DND-41 (cell line): ENCODE measurements at regions not wholly inside any gene's neighbourhood (a gene's known extent, or its start where the extent isn't known, plus 50 kb on each side); places are given as distances from the start of the nearest gene placed in this dataset.

Experiments used
- ATAC-seq: fragments of 200-7000 bp; cut with Tn5 transposase; 3 replicates; pipeline ENCODE4 v1.9.1; 2021; ENCODE audit warnings: low read depth; ENCODE audit not compliant: insufficient read depth
- DNase-seq: peaks from one replicate; pipeline ENCODE4 v3.0.0-alpha.2; 2020
- H2AFZ ChIP-seq: 2 replicates; pipeline ENCODE4 v1.6.0; 2012; ENCODE audit warnings: low read depth, low read length
- H3K27ac ChIP-seq: 2 replicates; pipeline ENCODE4 v1.5.1; 2012; ENCODE audit warnings: low read length, inconsistent platforms
- H3K27me3 ChIP-seq: fragments of 200-600 bp; sonication (generic); 2 replicates; pipeline ENCODE4 v1.6.0; 2012; ENCODE audit warnings: low read length, mild to moderate bottlenecking, inconsistent platforms; ENCODE audit not compliant: insufficient read depth, poor library complexity
- H3K36me3 ChIP-seq: 2 replicates; pipeline ENCODE4 v1.5.1; 2012; ENCODE audit warnings: low read length, inconsistent platforms; ENCODE audit not compliant: insufficient read depth
- H3K4me1 ChIP-seq: 2 replicates; pipeline ENCODE4 v1.5.1; 2012; ENCODE audit warnings: mild to moderate bottlenecking, low read length; ENCODE audit not compliant: insufficient read depth
- H3K4me2 ChIP-seq: 2 replicates; pipeline ENCODE4 v1.6.0; 2012; ENCODE audit warnings: mild to moderate bottlenecking, moderate library complexity, low read length, inconsistent platforms; ENCODE audit not compliant: insufficient read depth
- H3K4me3 ChIP-seq, 2 experiments: fragments of 200-600 bp in 1 of 2; shearing (Covaris generic) in 1 of 2; 2 replicates each; pipeline ENCODE4 v1.5.1; 2012 to 2016; ENCODE audit warnings: inconsistent platforms in 2 of 2, low read length in 2 of 2, mild to moderate bottlenecking in 2 of 2, low read depth in 1 of 2, moderate library complexity in 1 of 2
- H3K79me2 ChIP-seq: 2 replicates; pipeline ENCODE4 v1.6.0; 2012; ENCODE audit warnings: low read length, inconsistent platforms; ENCODE audit not compliant: insufficient read depth
- H3K9ac ChIP-seq: 2 replicates; pipeline ENCODE4 v1.6.0; 2012; ENCODE audit warnings: low read depth, mild to moderate bottlenecking, inconsistent platforms, low read length, moderate library complexity
- H3K9me3 ChIP-seq: 2 replicates; pipeline ENCODE4 v1.5.1; 2012; ENCODE audit warnings: low read length, moderate library complexity, mild to moderate bottlenecking, inconsistent platforms; ENCODE audit not compliant: insufficient read depth, severe bottlenecking
- H4K20me1 ChIP-seq: 2 replicates; pipeline ENCODE4 v1.6.0; 2012; ENCODE audit warnings: low read length; ENCODE audit not compliant: insufficient read depth
- EZH2 ChIP-seq: IDR thresholded peaks from 3 replicates; pipeline ENCODE4 v1.6.1; 2012; ENCODE audit warnings: borderline replicate concordance, low read depth, mild to moderate bottlenecking, moderate library complexity, low read length, inconsistent platforms; ENCODE audit not compliant: severe bottlenecking
- TF ChIP-seq, protein P1 (sequence below): IDR thresholded peaks from 2 replicates; pipeline ENCODE4 v1.5.1; 2012; ENCODE audit warnings: borderline replicate concordance, low read length, moderate library complexity, mild to moderate bottlenecking; ENCODE audit not compliant: poor library complexity, severe bottlenecking; ENCODE audit errors: extremely low read depth

- no peak overlapping the region for H3K27ac ChIP-seq
- H3K4me3 ChIP-seq = no peak overlapping the region
- H3K27me3 ChIP-seq = no peaks in the 10 kb centered on the region
- DNase-seq (no peak), ATAC-seq (no peak)
- H3K9me3 ChIP-seq = no peaks in the 10 kb centered on the region
- no peak overlapping the region for H2AFZ ChIP-seq
- no peak overlapping the region for H3K9ac ChIP-seq
- TF ChIP-seq, protein P1, sequence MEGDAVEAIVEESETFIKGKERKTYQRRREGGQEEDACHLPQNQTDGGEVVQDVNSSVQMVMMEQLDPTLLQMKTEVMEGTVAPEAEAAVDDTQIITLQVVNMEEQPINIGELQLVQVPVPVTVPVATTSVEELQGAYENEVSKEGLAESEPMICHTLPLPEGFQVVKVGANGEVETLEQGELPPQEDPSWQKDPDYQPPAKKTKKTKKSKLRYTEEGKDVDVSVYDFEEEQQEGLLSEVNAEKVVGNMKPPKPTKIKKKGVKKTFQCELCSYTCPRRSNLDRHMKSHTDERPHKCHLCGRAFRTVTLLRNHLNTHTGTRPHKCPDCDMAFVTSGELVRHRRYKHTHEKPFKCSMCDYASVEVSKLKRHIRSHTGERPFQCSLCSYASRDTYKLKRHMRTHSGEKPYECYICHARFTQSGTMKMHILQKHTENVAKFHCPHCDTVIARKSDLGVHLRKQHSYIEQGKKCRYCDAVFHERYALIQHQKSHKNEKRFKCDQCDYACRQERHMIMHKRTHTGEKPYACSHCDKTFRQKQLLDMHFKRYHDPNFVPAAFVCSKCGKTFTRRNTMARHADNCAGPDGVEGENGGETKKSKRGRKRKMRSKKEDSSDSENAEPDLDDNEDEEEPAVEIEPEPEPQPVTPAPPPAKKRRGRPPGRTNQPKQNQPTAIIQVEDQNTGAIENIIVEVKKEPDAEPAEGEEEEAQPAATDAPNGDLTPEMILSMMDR = no peak
- TF ChIP-seq EZH2 = no peak
- H3K79me2 ChIP-seq = no peaks in the 10 kb centered on the region
- H3K4me1 ChIP-seq = no peaks in the 10 kb centered on the region
- H4K20me1 ChIP-seq = no peaks in the 10 kb centered on the region
- H3K4me2 ChIP-seq = no peak overlapping the region
- no peaks in the 10 kb centered on the region for H3K36me3 ChIP-seq
These were observed 173.6 kb downstream of the TMEM161B start for GRCh38 chr5:88094906-88095496.

GRCh38 chr5:88094403-88094802 is 174.2 kb downstream of the TMEM161B start:
- Histone ChIP-seq H3K27me3 (no peaks in the 10 kb centered on the region), H2AFZ (no peak overlapping the region), H4K20me1 (no peaks in the 10 kb centered on the region), H3K4me3 (no peak overlapping the region), H3K27ac (no peak overlapping the region), H3K9ac (no peak overlapping the region), H3K9me3 (no peaks in the 10 kb centered on the region), H3K36me3 (no peaks in the 10 kb centered on the region), H3K79me2 (no peaks in the 10 kb centered on the region), H3K4me2 (no peak overlapping the region), H3K4me1 (no peaks in the 10 kb centered on the region)
- TF ChIP-seq, protein P1 = no peak
- no peak for TF ChIP-seq EZH2
- ATAC-seq = no peak
- DNase-seq = no peak

DNA sequence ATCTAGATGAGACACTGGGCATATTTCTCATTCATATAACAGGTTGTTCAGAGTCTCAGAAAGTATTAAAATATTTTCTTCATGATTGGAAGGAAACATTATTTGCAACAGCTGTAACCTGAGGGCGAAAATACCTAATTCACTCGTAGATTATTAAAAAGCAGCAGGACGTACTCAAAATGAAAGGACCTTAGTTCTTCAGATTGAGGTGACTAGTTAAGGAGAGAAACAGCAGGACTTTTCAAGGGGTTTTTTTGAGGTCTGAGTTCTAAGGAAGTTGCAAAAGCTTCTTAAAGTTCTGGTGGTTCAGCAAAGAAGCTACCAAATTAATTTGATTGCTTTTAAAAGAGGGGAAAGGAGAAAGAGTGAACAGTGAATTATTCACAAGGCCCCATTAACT is 174.9 kb downstream of the TMEM161B start:
- Histone ChIP-seq H3K9me3 (no peaks in the 10 kb centered on the region), H3K36me3 (no peaks in the 10 kb centered on the region), H3K4me3 (no peak overlapping the region), H3K4me1 (no peaks in the 10 kb centered on the region), H3K27me3 (no peaks in the 10 kb centered on the region), H3K79me2 (no peaks in the 10 kb centered on the region), H3K27ac (no peak overlapping the region), H4K20me1 (no peaks in the 10 kb centered on the region), H3K9ac (no peak overlapping the region), H3K4me2 (no peak overlapping the region), H2AFZ (no peak overlapping the region)
- no peak for DNase-seq
- ATAC-seq = no peak
- TF ChIP-seq, protein P1 = no peak
- TF ChIP-seq EZH2 = no peak
